Neural cell (in vitro differentiated cells): ENCODE measurements at regions not wholly inside any gene's neighbourhood (a gene's known extent, or its start where the extent isn't known, plus 50 kb on each side); places are given as distances from the start of the nearest gene placed in this dataset.
"Not testable (repeated sequence)": the region's sequence is repeated elsewhere in the genome, so short reads cannot be mapped to it uniquely, and the experiment has no call there.

ENCODE experiments used
- H2AFZ ChIP-seq: fragments of 200-600, 300-800 bp; sonication (generic), shearing (Covaris generic); 2 replicates; pipeline ENCODE4 v1.6.0; 2014; ENCODE audit warnings: low read depth, mild to moderate bottlenecking, antibody characterized with exemption, low read length, moderate library complexity
- H3F3A ChIP-seq: fragments of 200-600 bp; shearing (Covaris generic); 2 replicates; pipeline ENCODE4 v1.6.1; 2016; ENCODE audit warnings: mild to moderate bottlenecking, moderate library complexity, mixed read lengths, antibody characterized with exemption, low read length; ENCODE audit not compliant: insufficient read depth, poor library complexity, severe bottlenecking
- H3K27ac ChIP-seq: fragments of 200-600, 300-800 bp; sonication (generic), shearing (Covaris generic); 2 replicates; pipeline ENCODE4 v1.5.1; 2014; ENCODE audit warnings: mild to moderate bottlenecking, low read length, moderate library complexity
- H3K27me3 ChIP-seq: fragments of 300-800, 200-600 bp; sonication (generic), shearing (Covaris generic); 2 replicates; pipeline ENCODE4 v1.6.0; 2014; ENCODE audit warnings: mild to moderate bottlenecking, low read depth, low read length, moderate library complexity; ENCODE audit not compliant: insufficient read depth
- H3K36me3 ChIP-seq: fragments of 300-800, 200-600 bp; sonication (generic), shearing (Covaris generic); 2 replicates; pipeline ENCODE4 v1.5.1; 2014; ENCODE audit warnings: mild to moderate bottlenecking, antibody characterized with exemption, low read length, moderate library complexity; ENCODE audit not compliant: insufficient read depth
- H3K4me2 ChIP-seq: fragments of 300-800, 200-600 bp; sonication (generic), shearing (Covaris generic); 2 replicates; pipeline ENCODE4 v1.6.0; 2014; ENCODE audit warnings: mild to moderate bottlenecking, low read length
- H3K4me3 ChIP-seq: fragments of 300-800, 200-600 bp; sonication (generic), shearing (Covaris generic); 2 replicates; pipeline ENCODE4 v1.5.1; 2014; ENCODE audit warnings: mild to moderate bottlenecking, low read length, moderate library complexity
- H3K79me2 ChIP-seq: fragments of 200-600 bp; shearing (Covaris generic); replicated peaks from 2 replicates; pipeline ENCODE4 v1.6.0; 2014; ENCODE audit warnings: mild to moderate bottlenecking, low read length, moderate library complexity; ENCODE audit not compliant: insufficient read depth
- H3K9ac ChIP-seq: fragments of 300-800, 200-600 bp; sonication (generic), shearing (Covaris generic); 2 replicates; pipeline ENCODE4 v1.6.1; 2016; ENCODE audit warnings: mild to moderate bottlenecking, low read length, mixed read lengths
- H3K9me2 ChIP-seq: fragments of 200-600 bp; shearing (Covaris generic); 2 replicates; pipeline ENCODE4 v1.6.1; 2016; ENCODE audit warnings: mild to moderate bottlenecking, low read length, mixed read lengths; ENCODE audit not compliant: insufficient read depth
- H3K9me3 ChIP-seq: fragments of 200-600, 300-800 bp; sonication (generic), shearing (Covaris generic); 2 replicates; pipeline ENCODE4 v1.6.1; 2016; ENCODE audit warnings: mild to moderate bottlenecking, mixed run types, low read length, moderate library complexity, mixed read lengths
- H4K20me1 ChIP-seq: fragments of 200-600 bp; shearing (Covaris generic); 2 replicates; pipeline ENCODE4 v1.6.1; 2016; ENCODE audit warnings: mild to moderate bottlenecking, mixed run types; ENCODE audit not compliant: insufficient read depth
- EP300 ChIP-seq: fragments of 450-650 bp; conservative IDR thresholded peaks from 2 replicates; pipeline ENCODE4 v1.6.1; 2014; ENCODE audit warnings: antibody characterized with exemption, mild to moderate bottlenecking, moderate library complexity; ENCODE audit not compliant: poor library complexity, severe bottlenecking
- EZH2 ChIP-seq: fragments of 200-600, 300-800 bp; shearing (Covaris generic), sonication (generic); IDR thresholded peaks from 2 replicates; pipeline ENCODE4 v1.6.1; 2014; ENCODE audit warnings: antibody characterized with exemption, low read length, borderline replicate concordance, mild to moderate bottlenecking; ENCODE audit not compliant: insufficient read depth, poor library complexity, severe bottlenecking
- MXI1 ChIP-seq: fragments of 450-650 bp; conservative IDR thresholded peaks from 2 replicates; pipeline ENCODE4 v1.6.1; 2014; ENCODE audit warnings: antibody characterized with exemption, mild to moderate bottlenecking; ENCODE audit not compliant: poor library complexity, severe bottlenecking
- POLR2AphosphoS5 ChIP-seq: IDR thresholded peaks from 2 replicates; pipeline ENCODE4 v1.6.1; 2012
- RAD21 ChIP-seq: fragments of 450-650 bp; conservative IDR thresholded peaks from 2 replicates; pipeline ENCODE4 v1.6.1; 2014; ENCODE audit warnings: antibody characterized with exemption, mild to moderate bottlenecking, moderate library complexity
- REST ChIP-seq: IDR thresholded peaks from 2 replicates; pipeline ENCODE4 v1.6.1; 2012; ENCODE audit warnings: borderline replicate concordance
- SMC3 ChIP-seq: fragments of 450-650 bp; conservative IDR thresholded peaks from 2 replicates; pipeline ENCODE4 v1.6.1; 2014; ENCODE audit warnings: antibody characterized with exemption, mild to moderate bottlenecking, moderate library complexity; ENCODE audit not compliant: poor library complexity
- TAF1 ChIP-seq: IDR thresholded peaks from 2 replicates; pipeline ENCODE4 v1.6.1; 2012; ENCODE audit warnings: low read depth
- TF ChIP-seq, protein P1 (sequence below): fragments of 450-650 bp; IDR thresholded peaks from 2 replicates; pipeline ENCODE4 v1.5.1; 2014; ENCODE audit warnings: antibody characterized with exemption, mild to moderate bottlenecking, moderate library complexity; ENCODE audit not compliant: poor library complexity, severe bottlenecking

DNA sequence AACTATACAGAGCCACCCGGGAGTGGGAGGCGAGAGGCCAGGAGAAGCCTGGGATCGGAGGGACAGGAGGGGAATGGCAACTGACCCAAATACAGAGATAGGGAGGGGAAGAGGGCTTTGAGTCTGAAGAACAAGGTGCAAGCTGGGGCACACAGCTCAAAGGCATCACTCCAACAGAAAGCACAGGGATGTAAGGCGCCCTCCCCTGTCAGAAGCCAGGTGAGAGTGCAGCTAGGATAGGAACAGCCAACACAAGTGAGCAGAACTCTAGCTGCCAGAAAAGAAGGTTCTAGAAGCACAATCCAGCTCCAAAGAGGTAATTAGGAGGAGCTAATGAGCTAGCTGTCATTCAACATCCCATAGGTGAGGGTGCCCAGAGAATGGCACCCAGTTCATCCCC lies 232.2 kb downstream of the DHX15 start:
- H3K9me3 ChIP-seq: no peaks in the 10 kb centered on the region
- H3K79me2 ChIP-seq: no peaks in the 10 kb centered on the region
- TF ChIP-seq POLR2AphosphoS5 (no peak), REST (no peak), TAF1 (no peak), EP300 (no peak), RAD21 (no peak), MXI1 (no peak), EZH2 (no peak), SMC3 (no peak)
- TF ChIP-seq, protein P1, sequence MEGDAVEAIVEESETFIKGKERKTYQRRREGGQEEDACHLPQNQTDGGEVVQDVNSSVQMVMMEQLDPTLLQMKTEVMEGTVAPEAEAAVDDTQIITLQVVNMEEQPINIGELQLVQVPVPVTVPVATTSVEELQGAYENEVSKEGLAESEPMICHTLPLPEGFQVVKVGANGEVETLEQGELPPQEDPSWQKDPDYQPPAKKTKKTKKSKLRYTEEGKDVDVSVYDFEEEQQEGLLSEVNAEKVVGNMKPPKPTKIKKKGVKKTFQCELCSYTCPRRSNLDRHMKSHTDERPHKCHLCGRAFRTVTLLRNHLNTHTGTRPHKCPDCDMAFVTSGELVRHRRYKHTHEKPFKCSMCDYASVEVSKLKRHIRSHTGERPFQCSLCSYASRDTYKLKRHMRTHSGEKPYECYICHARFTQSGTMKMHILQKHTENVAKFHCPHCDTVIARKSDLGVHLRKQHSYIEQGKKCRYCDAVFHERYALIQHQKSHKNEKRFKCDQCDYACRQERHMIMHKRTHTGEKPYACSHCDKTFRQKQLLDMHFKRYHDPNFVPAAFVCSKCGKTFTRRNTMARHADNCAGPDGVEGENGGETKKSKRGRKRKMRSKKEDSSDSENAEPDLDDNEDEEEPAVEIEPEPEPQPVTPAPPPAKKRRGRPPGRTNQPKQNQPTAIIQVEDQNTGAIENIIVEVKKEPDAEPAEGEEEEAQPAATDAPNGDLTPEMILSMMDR: no peak
- H2AFZ ChIP-seq: no peak overlapping the region
- H3K9ac ChIP-seq: no peak overlapping the region
- no peak overlapping the region for H3K4me2 ChIP-seq
- H3K4me3 ChIP-seq: no peak overlapping the region
- H3K27me3 ChIP-seq: no peaks in the 10 kb centered on the region
- H3K9me2 ChIP-seq: no peaks in the 10 kb centered on the region
- no peaks in the 10 kb centered on the region for H3F3A ChIP-seq
- no peaks in the 10 kb centered on the region for H3K36me3 ChIP-seq
- no peak overlapping the region for H3K27ac ChIP-seq
- H4K20me1 ChIP-seq: no peaks in the 10 kb centered on the region

DNA sequence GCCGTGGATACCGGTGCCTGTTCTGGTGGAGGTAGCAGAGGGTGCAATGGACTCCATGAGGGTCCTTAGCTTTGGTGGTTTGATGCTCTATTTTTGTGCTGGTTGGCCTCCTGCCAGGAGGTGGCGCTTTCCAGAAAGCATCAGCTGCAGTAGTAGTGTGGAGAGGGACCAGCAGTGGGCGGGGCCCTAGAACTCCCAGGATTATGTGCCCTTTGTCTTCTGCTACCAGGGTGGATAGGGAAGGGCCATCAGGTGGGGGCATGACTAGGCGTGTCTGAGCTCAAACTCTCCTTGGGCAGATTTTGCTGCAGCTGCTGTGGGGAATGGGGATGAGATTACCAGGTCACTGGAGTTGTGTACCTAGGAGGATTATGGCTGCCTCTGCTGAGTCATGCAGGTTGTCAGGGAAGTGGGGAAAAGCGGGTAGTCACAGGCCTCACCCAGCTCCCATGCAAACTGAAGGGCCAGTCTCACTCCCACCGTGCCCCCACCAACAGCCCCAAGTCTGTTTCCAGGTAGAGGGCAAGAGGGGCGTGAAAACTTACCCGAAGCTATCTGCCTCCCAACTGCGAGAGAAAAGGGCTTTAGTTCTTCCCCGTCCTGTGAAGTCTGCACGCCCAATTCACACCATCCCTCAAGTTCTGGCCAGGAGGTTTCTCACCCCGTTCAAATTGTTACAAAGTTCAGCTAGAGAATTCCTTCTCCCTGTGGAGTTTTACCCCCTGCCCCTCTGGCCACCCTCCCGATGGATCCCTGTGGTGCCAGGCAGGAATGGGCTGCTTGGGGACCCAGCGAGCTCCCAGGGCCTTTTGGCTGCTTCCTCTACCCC lies 235.0 kb downstream of the DHX15 start:
- not testable (repeated sequence) for H3K27me3 ChIP-seq, H3K9me2 ChIP-seq, H3K4me2 ChIP-seq, H3F3A ChIP-seq, H3K79me2 ChIP-seq, H3K9me3 ChIP-seq, H3K4me3 ChIP-seq, H2AFZ ChIP-seq, H3K27ac ChIP-seq, H3K36me3 ChIP-seq, H4K20me1 ChIP-seq, H3K9ac ChIP-seq

GRCh38 chr4:24339260-24339659 lies 245.1 kb downstream of the DHX15 start:
- Histone ChIP-seq H2AFZ (no peak overlapping the region), H4K20me1 (no peaks in the 10 kb centered on the region), H3K27me3 (no peaks in the 10 kb centered on the region), H3K4me3 (no peak overlapping the region), H3K4me2 (no peak overlapping the region), H3K36me3 (no peaks in the 10 kb centered on the region), H3F3A (no peaks in the 10 kb centered on the region), H3K79me2 (no peaks in the 10 kb centered on the region), H3K9ac (no peak overlapping the region), H3K9me2 (no peaks in the 10 kb centered on the region), H3K27ac (no peak overlapping the region), H3K9me3 (no peaks in the 10 kb centered on the region)
- TF ChIP-seq EP300: no peak
- no peak for TF ChIP-seq RAD21
- TF ChIP-seq, protein P1: no peak
- TF ChIP-seq SMC3: no peak
- no peak for TF ChIP-seq MXI1
- no peak for TF ChIP-seq REST
- no peak for TF ChIP-seq EZH2
- TF ChIP-seq POLR2AphosphoS5: no peak
- no peak for TF ChIP-seq TAF1
